GM12864 (cell line): ENCODE measurements at regions not wholly inside any gene's neighbourhood (a gene's known extent, or its start where the extent isn't known, plus 50 kb on each side); places are given as distances from the start of the nearest gene placed in this dataset.

Experiments
- DNase-seq: peaks from one replicate; pipeline ENCODE4 v3.0.0-alpha.2; 2011; ENCODE audit warnings: low read depth
- H3K4me3 ChIP-seq: 2 replicates; pipeline ENCODE4 v1.5.1; 2011; ENCODE audit warnings: mild to moderate bottlenecking, low read depth, low read length, control low read depth
- TF ChIP-seq, protein P1 (sequence below): IDR thresholded peaks from 2 replicates; pipeline ENCODE4 v1.5.1; 2011; ENCODE audit warnings: low read depth, mild to moderate bottlenecking, moderate library complexity, low read length, control low read depth, inconsistent platforms; ENCODE audit errors: missing control alignments

DNA sequence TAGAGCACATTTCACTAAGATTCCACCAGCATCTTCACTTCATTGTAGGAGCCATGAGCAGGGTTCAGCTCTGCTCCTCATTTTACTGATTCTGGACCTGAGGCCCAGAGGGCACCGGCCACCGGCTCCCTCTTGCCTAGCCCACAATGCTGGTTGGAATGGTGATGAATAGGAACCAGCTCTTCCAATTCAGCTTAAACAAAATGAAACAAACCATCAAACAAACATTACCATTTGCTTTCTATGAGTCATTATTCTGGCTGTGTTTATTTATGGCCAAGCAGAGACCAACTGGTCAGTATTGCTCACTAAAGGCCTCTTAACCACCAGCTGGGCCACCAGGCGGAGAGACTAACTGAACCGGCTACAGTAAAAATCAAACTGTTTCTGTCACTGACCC, 176.7 kb downstream of the MTX2 start:
- DNase-seq, result no peak
- H3K4me3 ChIP-seq, result no peak overlapping the region
- TF ChIP-seq, protein P1, sequence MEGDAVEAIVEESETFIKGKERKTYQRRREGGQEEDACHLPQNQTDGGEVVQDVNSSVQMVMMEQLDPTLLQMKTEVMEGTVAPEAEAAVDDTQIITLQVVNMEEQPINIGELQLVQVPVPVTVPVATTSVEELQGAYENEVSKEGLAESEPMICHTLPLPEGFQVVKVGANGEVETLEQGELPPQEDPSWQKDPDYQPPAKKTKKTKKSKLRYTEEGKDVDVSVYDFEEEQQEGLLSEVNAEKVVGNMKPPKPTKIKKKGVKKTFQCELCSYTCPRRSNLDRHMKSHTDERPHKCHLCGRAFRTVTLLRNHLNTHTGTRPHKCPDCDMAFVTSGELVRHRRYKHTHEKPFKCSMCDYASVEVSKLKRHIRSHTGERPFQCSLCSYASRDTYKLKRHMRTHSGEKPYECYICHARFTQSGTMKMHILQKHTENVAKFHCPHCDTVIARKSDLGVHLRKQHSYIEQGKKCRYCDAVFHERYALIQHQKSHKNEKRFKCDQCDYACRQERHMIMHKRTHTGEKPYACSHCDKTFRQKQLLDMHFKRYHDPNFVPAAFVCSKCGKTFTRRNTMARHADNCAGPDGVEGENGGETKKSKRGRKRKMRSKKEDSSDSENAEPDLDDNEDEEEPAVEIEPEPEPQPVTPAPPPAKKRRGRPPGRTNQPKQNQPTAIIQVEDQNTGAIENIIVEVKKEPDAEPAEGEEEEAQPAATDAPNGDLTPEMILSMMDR, result no peak

- no peak overlapping the region for H3K4me3 ChIP-seq
- DNase-seq, result no peak
- TF ChIP-seq, protein P1, result no peak
These were observed 177.6 kb downstream of the MTX2 start for GRCh38 chr2:176446718-176447414.

DNA sequence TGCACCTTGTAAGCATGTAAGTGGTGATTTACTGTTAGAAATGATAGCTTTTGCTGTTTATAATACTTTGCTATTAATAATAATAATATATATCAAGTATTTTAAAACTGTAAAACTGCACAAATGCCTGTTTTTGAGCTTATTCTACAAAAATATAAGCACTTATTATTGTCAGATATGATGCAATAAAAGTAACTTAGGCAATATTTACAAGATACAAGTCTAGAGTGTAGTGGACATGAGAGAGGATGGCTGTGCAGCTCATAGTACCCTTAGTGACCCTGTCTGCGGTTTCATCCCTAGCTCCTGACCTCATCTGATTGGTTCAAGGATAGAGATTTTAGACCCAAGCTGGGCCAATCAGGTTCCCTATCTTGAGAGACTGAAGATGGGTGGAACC, 178.4 kb downstream of the MTX2 start:
- H3K4me3 ChIP-seq, result no peak overlapping the region
- TF ChIP-seq, protein P1, result no peak
- DNase-seq, result no peak

GRCh38 chr2:176449852-176450251, 180.6 kb downstream of the MTX2 start:
- H3K4me3 ChIP-seq, result no peak overlapping the region
- TF ChIP-seq, protein P1, result no peak
- DNase-seq, result no peak

DNA sequence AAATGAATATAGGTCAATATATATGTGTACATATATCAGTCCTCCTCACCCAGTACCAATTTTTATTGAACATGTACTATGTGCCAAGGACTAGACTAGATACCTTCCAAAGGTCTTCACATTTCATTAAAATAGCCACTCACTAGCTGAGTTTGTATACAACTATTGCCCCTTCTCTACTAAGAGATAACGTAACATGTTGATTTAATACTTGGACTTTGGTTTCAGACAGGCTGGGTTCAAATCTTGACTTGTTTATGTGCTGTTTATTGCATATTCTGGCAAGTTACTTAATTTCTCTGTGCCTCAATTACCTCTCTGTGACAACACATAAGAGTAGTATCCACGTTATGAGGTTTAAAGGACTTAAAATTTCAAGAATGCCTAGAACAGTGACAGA, 184.5 kb downstream of the MTX2 start:
- no peak overlapping the region for H3K4me3 ChIP-seq
- TF ChIP-seq, protein P1, result no peak
- no peak for DNase-seq

- peak; percentile 27 for DNase-seq
- TF ChIP-seq, protein P1, result peak; percentile 85
- no peak overlapping the region for H3K4me3 ChIP-seq
These were observed 185.9 kb downstream of the MTX2 start for GRCh38 chr2:176454893-176455815.

DNA sequence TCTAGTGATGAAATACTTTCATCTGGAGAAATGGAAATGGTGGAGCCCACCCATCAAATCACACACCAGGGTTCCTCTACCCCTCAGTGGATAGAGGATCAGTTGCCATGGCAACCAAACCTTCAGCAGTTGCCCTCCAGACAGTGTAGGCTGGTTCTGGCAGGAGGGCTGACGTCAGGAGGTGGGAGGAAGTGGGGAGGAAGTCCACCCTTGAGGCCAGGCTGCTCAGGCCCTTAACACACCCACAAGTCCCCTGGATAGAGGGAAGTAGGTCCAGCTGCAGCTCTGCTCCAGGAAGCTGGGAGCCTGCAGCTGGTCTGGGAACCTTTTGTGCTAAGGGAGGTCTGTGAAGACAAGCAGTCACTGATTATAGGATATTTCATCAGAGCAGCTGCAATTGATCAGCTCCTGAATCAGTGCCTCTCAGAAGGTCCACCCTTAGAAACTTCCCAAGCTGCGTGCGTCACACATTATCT, 186.6 kb downstream of the MTX2 start:
- TF ChIP-seq, protein P1, result no peak
- H3K4me3 ChIP-seq, result no peak overlapping the region
- no peak for DNase-seq
